HG02623 (cell line): ENCODE measurements at regions not wholly inside any gene's neighbourhood (a gene's known extent, or its start where the extent isn't known, plus 50 kb on each side); places are given as distances from the start of the nearest gene placed in this dataset.

Source experiments
- ATAC-seq: cut with Tn5 transposase; IDR thresholded peaks from one replicate; pipeline ENCODE4 v1.9.1; 2021; ENCODE audit warnings: moderate library complexity; ENCODE audit not compliant: unreplicated experiment

DNA sequence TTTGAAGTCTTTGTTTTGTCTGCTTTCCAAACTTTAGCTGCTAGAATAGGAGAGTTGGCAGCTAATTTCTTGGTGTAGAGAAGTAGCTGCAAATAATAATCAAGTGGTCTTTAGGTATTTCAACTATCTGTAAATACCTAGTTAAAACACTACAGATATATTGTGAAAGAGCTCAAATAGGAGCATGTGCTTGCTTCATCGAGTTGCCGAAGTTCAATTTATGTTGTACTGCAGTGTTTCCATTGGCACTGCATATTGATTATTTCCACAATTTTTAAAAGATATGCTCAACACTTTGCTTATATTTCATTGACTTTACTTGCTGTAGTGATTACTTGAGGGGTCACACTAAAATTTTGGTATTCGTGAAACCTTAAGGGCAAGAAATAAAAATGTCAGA lies 131.6 kb upstream of the BMP4 start:
- ATAC-seq: no peak

DNA sequence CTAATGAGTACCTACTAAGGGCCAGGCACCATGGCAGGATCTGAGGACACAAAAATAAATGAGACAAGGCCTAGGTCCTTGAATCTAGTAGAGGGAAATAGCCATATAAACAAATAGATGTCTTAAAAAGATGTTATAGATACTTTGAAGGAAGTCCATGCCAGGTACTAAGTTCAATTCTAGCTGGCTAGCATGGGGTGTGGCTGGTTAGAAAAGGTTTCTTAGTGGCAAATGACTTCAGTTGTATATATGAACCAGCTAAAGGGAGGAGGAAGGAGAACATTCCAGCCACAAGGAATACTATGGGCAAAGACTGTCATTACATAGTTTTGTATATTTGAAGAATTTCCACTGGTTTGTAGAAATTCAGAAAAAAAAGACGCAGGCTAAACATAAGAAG lies 133.6 kb upstream of the BMP4 start:
- no peak for ATAC-seq

DNA sequence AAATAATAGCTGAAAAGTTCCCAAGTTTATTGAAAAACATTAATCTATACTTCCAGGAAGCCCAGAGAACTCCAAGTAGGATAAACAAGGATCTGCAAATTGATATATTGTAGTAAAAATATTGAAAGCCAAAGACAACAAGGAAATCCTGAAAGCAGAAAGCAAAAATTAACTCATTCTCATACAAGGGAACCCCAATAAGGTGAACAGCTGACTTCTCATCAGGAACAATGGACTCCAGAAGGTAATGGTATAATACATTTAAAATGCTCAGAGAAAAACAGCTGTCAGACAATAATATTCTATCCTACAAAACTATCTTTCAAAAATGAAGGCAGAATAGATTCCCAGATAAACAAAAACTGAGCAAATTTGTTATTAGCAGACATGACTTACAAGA lies 138.1 kb upstream of the BMP4 start:
- no peak for ATAC-seq

DNA sequence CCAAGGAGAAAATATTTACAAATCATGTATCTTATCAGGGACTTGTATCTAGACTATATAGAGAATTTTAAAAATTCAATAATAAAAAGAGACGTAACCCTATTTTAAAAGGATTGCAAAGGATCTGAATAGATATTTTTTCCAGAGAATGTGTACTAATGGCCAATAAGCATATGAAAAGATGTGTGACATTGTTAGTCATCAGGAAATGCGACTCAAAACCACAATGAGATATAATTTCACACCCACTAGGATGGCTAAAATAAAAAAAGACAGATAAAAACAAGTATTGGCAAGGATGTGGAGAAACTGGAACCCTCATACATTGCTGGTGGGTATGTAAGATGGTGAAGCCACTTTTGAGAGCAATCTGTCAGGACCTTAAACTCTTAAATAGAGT lies 141.9 kb upstream of the BMP4 start:
- ATAC-seq: no peak

DNA sequence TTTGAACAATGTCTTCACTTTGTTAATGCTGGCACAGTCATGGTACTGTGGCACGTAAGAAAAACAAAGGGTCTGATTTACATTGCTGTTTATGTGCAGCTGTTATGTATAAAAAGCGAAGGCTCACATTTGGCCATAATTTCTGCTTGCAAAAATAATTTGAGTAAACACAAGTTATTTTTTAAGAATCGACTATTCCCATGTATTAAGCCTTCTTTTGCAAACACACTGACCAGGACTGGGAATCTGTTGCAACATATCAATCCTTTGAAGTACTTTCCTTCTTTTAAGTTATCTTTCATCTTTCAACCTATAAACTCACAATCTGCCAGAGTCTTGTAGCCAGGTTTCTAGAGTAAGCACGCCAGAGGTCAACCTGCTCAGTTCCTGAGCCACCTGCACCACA lies 145.4 kb upstream of the BMP4 start:
- no peak for ATAC-seq

DNA sequence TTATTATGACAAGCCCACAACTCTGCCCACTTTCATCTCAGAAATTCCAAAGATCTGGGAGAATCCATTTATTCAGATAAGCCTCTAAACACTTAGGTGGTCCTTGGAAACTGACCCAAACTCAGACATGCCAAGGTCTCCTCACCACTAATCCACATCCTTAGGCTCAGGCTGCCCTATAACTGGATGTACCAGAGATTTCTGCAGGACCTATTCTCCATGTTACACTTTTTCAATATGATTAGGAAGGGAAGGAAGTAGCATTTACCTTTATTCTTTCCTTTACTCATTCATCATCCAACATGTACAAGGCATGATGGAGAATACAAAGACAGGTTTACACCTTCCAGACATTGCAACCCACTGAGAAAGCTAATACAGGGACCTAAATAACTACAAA lies 145.9 kb upstream of the BMP4 start:
- ATAC-seq: no peak

DNA sequence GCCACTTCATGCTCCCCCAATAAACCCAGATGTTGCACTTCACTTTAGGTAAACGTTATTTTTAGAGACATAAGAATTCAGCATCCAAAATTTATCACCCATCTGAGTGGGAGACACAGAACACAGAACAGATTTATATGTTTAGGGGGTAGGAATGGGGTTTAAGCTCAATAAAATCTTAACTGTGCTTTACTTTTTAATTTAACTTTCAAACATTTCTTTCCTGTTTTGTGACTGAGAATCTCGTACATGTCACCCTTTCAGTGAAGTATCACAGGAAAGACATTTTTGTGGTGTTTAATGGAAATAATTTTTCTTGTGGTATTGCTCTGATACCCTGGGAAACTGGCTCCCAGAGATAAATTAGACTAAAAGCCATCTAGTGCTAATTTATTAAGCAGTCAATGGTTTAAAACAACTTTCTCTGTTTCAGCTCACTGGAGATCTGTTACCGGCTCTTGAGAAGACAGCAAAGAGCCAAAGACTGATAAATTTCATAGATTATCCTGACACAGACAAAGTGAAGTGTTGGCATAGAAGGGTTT lies 148.0 kb upstream of the BMP4 start:
- no peak for ATAC-seq

DNA sequence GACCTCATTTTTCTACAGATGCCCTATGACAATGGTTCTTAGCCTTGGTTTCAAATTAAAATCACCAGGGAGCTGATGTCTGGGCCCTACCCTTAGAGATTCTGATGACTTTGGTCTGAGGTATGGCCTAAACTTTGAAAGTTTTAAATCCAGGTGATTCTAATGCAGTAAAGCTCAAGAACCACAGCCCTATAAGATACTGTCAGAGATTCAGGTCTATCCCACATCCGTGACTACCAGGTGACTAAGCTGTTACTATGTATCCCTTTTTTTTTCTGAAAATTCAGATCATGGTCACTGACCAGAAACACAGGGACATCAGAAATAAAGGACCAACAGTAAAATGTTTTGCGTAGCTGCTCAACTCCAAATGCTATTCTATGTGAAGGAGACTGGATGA lies 148.8 kb upstream of the BMP4 start:
- ATAC-seq: no peak

DNA sequence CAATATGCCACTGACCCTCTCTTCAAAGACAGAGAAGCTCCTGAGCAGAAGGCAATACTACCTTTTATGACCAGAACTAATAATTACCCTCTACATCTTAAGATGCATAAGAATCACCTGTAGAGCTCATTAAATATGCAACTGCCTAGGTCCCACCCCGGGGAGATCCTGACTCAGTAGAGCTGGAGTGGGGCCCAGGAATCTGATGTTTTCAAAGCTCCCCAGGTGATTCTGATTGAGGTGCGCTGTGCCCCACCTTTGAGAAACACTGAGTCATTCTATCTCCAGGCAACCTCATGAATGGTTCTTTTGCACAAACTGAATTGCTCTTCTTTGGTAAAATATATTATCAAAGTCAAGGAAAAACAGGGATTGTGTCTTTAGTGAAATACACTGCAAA lies 149.3 kb upstream of the BMP4 start:
- no peak for ATAC-seq

DNA sequence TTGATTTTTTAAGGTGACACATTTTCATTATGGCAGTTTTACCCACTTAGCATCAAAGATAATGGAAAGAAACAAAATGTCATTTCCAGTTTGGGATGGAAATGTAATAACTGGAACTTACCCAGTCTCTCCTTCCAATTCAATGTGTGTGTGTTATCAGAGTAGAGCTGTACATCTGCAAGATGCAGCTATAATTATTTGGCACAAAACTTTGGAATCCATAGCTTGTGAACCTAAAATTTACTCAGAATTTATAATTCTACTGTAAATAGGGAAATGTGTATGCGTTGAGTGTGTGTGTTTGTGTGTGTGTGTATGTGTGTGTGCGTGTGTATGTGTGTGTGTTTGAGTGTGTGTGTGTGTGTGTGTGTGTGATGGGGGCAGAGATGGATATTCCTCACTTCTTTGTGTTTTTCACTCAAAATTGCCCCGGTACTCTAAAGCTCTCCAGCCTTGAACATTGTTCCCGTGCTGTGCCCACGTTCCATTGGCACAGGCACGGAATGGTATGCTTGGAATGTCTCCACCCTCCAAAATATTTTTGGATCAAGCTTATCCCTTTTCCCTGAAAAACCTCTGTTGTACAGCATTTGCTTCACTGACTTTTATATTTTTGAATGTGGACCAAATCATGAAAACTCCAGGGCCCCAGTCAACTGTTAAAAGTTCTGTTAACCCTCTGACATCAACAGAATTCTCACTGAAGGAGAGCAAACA lies 150.2 kb upstream of the BMP4 start:
- ATAC-seq: no peak

DNA sequence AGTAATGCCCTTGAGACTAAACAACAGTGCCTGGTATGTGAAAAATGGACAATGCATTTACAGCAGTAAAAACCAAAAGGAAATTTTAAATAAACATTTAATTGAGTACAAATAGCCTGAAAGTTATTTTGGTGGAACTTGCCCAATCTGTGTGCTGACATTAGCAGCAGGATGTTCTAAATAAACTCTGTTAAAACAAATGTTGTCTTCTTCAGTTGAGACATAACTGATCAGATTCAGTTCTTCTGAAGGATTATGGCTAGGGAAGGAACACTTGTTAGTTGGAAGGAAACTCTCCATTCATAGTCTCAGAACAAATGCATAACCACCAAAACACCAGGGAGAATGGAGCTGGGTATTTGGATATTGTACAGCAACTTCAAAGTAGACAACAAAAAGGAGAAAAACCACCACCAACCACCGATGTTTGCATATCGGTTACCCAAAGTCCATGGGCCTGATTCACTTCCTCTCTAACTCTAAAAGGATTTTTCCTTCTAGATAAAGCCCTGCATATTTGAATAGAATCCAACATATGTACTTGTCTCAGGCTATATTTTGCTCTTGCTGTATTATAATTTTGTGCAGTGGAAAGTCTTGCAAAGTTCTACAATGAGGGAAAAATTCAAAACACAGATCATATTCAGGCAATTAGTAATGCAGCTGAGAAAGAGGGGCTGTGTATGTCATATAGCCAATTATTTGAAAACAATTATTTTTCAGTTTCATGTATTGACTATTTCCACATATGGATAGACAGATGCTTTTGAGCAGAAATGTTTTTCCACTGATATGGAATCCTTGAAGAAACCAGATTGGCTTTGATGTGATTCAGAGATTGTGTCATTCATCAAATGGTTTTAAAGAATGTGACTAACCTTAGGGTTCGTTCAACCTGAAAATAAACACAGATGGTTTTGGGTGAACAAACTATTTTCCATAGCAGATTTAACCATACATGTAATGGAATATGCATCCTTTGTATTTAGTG lies 152.2 kb upstream of the BMP4 start:
- no peak for ATAC-seq

DNA sequence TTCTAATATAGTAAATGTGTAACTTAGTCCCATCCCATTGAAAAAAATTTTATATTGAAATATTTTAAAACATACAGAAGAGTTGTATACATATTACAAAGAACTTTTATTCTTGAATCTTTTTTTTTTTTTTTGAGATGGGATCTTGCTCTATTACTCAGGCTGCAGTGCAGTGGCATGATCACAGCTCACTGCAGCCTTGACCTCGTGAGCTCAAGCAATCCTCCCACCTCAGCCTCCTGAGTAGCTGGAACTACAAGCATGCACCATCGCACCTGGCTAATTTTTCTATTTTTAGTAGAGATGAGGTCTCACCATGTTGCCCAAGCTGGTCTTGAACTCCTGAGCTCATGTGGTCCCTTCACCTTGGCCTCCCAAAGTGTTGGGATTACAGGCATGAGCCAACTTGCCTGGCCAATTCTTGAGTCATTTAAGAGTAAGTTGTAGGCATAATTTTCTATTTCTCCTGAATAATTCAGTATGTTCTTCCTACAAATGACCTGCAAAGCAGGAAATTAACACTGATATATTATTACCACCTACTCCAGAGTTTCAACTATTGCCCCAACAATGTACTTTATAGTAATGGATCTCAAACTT lies 153.0 kb upstream of the BMP4 start:
- ATAC-seq: no peak

DNA sequence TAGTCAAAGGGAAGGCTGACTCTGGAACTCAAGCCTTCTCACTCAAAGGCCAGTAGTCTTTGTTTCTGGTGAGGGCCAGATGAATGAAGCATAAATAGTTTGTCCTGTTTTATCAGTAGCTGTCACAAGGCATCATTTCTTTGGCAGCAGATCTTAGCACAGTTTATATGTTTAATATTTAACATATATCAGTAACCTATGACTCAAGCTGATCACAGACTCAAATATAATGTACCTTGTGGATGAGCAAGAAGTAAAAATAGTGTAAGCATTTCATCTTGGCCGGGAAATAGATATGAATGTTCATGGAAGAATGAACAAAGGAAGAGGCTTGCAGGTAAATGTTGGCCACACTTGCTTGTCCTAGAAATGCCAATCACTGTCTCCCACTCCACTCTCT lies 158.3 kb upstream of the BMP4 start:
- ATAC-seq: no peak

DNA sequence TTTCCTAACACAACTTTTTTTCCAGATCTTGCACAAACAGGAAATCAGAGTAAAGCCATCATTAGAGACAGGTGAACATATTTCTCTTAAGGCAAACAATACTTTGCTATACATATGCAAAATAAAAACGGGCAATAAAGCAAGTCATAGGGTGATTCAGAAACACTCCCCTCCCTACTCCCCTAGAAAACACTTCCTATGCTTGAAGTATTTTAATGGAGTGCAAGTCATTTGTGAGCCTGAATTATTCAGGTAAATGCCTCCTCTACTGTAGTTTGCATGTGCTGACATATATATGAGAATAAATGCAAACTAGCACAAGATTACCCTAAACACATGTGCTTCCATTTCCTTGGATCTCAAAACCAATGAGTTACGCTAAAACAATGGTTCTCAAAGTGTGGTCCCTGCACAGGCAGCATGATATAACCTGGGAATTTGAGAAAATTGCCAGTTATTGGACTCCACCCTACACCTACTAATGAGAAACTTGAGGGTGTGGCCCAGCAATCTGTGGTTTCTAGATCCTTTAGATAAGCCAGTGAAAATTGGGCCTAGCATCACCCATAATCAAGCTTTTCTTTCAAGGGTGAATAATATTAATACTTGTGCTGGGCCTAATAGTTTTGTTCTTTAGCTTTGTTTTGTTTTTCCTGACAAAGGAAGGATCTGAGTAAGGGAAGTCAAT lies 159.7 kb upstream of the BMP4 start:
- ATAC-seq: no peak

DNA sequence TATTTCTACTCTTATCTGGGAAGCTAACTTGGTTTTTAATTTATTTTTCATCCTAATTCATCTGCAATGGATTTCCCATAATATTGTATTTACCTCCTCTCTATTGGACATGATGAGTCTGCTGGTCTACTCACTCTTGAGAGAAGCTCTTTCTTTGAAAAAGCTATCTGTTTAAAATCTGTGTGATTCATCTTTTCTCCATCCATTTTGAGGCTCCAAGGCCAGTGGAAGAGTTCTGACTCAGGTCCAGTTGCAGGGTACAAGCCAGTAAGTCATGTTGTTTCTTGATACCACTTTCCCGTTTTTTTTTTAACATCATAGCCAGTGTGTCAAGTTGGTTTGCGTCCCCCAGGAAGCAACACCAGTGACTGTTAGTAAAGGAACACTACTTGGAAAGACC lies 160.3 kb upstream of the BMP4 start:
- ATAC-seq: no peak

DNA sequence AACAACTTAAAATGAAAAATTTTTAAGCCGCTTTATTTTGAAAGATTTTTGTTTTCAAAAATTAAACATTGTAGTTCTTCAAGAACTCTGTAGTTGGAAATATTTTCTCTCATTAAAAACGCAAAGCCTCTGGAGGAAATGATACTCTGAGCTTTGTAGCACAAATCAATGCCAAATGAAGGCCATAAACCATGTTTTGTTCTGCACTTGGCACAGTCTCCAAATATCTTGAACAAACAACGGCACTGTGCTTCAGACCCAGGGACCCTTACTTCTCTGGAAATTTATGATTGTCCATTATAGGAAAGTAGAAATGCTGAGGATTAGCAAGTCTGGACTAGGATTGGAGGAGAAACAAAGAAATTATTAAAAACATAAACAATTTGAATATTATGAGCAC lies 160.8 kb upstream of the BMP4 start:
- ATAC-seq: no peak

DNA sequence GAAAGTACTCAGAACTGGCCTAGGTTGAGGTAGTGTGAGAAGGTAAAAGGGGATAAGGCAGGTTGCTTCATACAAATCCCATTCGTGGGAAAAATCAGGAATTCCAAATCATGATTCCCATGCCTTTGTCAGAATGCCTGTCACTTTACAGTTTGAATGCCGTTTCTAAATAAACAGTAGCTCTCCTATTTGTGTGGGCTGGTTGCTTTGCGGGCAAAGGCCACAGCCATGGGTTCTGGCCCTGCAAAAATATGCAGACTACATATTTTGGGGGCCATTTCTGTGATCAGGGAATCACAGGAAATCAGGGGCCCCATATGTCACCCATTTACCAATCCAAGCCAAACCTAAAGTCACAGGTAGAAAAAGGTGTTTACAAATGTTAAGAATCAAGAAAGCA lies 161.3 kb upstream of the BMP4 start:
- ATAC-seq: no peak

DNA sequence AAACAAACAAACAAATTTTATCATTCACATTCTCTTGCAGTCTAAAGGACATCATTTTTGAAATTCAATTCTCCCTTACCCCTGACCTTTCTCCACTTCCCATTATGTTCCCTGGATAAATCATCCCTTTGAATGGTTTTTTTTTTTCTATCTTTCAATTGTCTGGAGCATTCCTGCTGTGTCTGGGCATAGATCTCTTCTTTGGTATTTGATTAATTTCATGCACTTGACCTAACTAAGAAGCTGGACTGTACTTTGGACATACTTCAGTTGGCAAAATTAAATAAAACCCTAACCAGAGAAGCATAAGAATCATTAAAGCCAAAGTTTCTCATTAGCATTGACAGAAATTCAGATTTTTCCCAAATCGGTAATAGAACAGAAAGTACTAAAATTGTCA lies 163.6 kb upstream of the BMP4 start:
- no peak for ATAC-seq

DNA sequence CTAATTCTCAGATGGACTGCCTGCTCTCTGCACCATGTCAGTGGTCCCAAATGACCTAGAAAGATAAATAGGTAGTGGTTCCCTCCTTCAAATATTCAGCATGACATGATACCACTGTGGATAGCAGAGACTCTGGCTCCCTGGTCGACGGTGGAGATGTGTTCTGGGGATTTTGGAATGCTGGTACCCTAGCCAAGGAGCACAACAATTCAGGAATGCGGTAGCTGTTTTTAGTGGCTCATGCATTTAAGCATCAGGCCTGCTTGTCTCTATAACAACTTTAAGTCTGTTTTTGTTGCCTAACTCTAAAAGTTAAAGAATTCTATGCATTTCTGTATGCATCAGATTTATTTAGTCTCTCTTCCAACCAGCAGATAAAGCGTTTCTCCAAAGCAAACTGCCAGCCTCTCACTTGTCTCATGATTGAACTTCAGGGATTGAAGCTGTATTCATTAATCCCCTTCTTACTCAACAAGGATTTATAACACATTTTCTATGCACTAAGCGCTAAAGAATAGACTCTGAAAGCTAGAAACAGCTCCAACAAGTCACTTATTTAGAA lies 164.9 kb upstream of the BMP4 start:
- no peak for ATAC-seq

DNA sequence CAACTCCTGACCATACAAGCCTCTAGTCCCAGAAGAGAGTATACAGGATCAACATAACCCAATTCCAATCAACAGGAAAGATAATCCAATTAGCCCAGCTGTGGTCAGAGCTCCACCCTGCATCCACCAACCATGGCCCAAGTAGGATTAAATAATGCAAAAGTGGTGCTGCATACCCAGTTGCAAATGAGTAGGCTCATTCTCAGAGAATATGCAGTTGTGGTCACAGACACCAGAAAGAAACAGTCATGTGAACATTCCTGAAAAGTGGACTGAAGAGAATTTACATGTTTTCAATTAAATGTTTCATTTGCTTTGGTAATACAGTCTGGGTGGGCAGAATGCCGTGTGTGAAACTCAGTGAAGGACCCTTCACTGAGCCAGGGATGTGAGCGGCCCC lies 167.2 kb upstream of the BMP4 start:
- ATAC-seq: no peak

DNA sequence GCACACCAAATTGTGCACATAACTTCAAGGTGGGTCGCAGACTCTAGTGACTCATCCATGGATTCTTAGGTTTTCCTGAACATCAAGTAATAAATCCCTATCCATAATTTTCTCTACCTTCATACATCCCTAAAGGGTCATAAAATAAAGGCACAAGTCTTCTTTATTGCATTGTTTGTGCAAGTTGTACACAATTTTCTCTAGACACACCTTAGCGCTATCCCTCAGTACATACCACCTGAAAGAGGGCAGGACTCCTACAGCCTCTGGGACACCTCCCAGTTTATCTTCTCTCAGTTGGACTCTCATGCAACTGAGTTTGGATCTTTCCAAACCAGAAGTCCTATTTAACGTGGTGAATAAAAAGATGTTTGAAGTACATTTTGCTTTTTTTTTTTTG lies 168.5 kb upstream of the BMP4 start:
- ATAC-seq: no peak
